Large intestine (tissue), 3 donors: ENCODE measurements at regions not wholly inside any gene's neighbourhood (a gene's known extent, or its start where the extent isn't known, plus 50 kb on each side); places are given as distances from the start of the nearest gene placed in this dataset.
A peak's percentile ranks its signal among the peaks of the same experiment; 100 is the strongest.

ENCODE experiments used
- DNase-seq, 2 donors: peaks; one replicate each; pipeline versions ENCODE4 v3.0.0 to v3.0.0-alpha.2; 2013
- H3K27ac ChIP-seq: one replicate; pipeline ENCODE4 v1.5.1; 2013; ENCODE audit warnings: low read length
- H3K27me3 ChIP-seq: 2 replicates; pipeline ENCODE4 v1.6.1; 2013; ENCODE audit warnings: low read length; ENCODE audit not compliant: control insufficient read depth, insufficient read depth
- H3K36me3 ChIP-seq: 2 replicates; pipeline ENCODE4 v1.6.1; 2013; ENCODE audit warnings: low read length; ENCODE audit not compliant: control insufficient read depth, insufficient read depth
- H3K4me1 ChIP-seq: one replicate; pipeline ENCODE4 v1.6.1; 2013; ENCODE audit warnings: low read length; ENCODE audit not compliant: control insufficient read depth, insufficient read depth
- H3K4me3 ChIP-seq: one replicate; pipeline ENCODE4 v1.5.1; 2013; ENCODE audit warnings: low read length
- H3K9me3 ChIP-seq: one replicate; pipeline ENCODE4 v1.6.1; 2013; ENCODE audit warnings: mild to moderate bottlenecking, low read depth, low read length, moderate library complexity; ENCODE audit not compliant: control insufficient read depth
- WGBS: methylation state at CpG from one replicate; pipeline ENCODE4 v1.1.5; 2013; ENCODE audit warnings: low lambda C conversion rate; ENCODE audit not compliant: insufficient coverage; 5-methylcytosine and 5-hydroxymethylcytosine counted together

DNA sequence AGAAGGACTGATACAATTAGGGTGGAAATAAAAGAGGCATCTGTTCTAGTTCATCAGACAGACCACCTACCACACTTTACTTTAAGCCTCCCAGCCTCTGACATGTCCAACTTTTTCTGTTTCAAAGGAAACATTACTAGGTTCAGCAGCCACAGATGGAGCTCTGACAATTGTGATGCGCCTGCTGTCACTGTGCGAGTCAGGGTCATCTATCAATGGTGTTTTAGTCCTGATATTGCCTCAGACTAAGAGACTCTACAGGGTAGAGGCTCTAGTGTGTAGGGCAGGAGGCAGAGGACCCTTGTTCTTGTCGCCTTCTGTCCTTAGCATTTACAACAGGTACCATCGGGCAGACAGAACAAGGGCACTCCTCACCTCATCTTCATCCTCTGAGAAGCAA lies 685.0 kb upstream of the SGCG start:
- Histone ChIP-seq H3K27me3 (no peaks in the 10 kb centered on the region), H3K27ac (no peak overlapping the region), H3K4me1 (no peaks in the 10 kb centered on the region), H3K4me3 (no peak overlapping the region), H3K9me3 (no peaks in the 10 kb centered on the region), H3K36me3 (no peaks in the 10 kb centered on the region)
- WGBS = no CpG with 5 or more reads among the region's 4 CpGs
- DNase-seq = no peak

DNA sequence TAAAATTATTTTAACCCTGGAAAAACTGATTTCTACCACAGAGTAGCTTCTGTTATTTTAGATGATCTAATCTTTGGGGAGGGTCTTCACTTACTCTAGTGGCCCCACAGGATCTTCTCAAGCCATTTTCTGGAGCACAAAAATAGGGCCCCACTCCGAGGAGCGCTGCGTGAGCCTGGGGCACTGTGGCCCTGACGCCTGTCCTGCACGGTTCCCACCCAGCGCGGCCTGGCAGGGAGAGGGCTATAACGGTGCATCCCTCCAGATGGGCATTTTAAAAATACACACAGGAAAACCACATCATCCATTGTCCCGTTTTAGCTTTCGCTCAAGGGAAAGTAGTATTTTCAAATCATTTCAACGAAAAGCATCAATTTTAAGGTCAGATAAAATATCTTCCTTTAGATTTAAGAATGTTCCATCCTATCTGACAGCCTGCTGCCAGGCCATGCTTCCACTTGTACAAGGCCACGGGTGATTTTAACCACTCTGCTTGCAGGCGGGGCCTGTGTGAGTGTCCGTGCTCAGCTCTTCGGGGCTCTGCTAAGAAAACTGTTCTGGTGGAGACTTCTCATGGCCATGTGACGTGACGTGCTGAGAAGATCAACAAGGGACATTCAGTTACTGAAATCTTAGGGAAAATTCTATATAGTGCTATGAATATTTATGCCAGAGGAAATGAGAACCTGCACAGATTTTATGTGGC lies 683.8 kb upstream of the SGCG start:
- H3K9me3 ChIP-seq = no peaks in the 10 kb centered on the region
- no peaks in the 10 kb centered on the region for H3K36me3 ChIP-seq
- 100% methylated on average over 4 of the region's 17 CpGs for WGBS
- no peak overlapping the region for H3K27ac ChIP-seq
- no peak overlapping the region for H3K4me3 ChIP-seq
- no peaks in the 10 kb centered on the region for H3K27me3 ChIP-seq
- no peaks in the 10 kb centered on the region for H3K4me1 ChIP-seq
- no peak for DNase-seq

DNA sequence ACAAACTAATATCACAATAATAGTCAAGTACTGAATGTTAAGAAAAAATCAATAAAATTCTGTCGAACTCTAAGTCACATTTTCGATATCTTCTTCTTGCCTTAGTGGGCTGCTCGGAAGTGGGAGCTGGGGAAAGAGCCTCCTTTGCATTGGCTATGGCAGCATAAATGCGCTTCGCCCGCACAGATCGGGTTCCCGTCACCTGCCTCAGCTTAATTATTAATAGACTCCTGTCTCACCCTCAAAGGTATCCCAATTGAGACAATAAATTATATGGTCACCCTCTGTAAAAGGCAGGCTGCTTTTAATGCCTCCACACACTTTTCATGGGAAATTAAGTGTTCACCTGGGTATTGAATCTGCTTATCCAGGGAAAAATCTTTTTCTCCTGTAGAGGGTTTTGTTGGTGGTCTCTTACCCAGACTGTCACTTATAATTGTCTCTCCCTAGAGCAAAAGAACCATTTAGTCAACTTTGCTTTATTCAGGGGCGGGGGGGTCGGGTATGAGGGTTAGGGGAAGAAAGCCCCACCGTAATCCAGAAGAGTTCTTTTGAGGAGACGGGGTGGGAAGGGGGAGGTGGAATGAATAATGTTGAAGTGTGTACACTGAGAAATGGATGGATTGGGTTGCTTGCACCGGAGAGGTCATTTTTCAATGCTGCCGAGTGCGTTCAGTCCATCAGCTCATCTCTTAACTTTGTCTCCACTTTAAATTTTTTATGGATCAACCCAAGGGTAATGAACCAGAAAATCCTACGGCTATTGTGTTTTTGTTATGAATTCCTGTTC lies 682.6 kb upstream of the SGCG start:
- DNase-seq = peak; percentile 29 to 63
- Histone ChIP-seq H3K4me1 (no peaks in the 10 kb centered on the region), H3K36me3 (no peaks in the 10 kb centered on the region), H3K27ac (no peak overlapping the region), H3K9me3 (no peaks in the 10 kb centered on the region), H3K27me3 (no peaks in the 10 kb centered on the region), H3K4me3 (no peak overlapping the region)
- WGBS = 68% methylated on average over 3 of the region's 16 CpGs

DNA sequence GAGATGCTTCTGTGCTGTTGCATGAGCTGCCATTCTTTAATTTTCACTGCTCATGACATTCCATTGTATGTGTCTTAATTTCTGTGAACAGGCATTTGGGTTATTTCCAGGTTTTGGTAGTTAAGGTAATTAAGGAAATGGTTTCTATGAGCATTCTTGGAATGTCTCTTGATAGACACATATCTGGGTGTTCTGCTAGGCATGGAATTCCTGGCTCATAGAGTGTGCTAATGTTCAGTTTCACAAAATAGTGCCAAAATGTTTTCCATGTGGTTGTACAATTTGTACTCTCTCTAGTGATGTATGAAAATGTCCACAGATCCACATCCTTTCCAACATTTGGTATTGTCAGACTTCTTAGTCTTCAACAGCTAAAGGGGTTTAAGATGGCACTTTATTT lies 680.9 kb upstream of the SGCG start:
- no peaks in the 10 kb centered on the region for H3K4me1 ChIP-seq
- H3K36me3 ChIP-seq = no peaks in the 10 kb centered on the region
- no peaks in the 10 kb centered on the region for H3K9me3 ChIP-seq
- no peak overlapping the region for H3K27ac ChIP-seq
- H3K4me3 ChIP-seq = no peak overlapping the region
- H3K27me3 ChIP-seq = no peaks in the 10 kb centered on the region
- no peak for DNase-seq

DNA sequence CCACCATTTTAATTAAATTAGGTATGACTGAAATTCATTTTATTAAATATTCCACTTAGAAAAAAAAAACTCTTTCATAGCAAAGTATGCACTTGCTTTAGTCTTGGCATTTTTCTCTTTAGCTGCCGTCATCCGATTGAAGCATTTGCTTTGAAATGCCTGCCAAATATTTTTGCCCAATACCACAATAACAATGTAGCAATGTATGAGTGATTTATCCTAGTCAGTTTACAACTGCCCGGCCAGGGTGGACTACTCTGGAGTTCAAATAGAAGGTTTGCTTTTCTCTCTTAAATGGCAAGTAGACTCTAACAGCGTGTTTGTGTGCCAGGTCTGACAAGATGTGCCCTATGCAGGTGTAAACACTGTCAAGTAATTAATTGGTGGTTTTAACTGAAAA lies 675.3 kb upstream of the SGCG start:
- no CpG with 5 or more reads among the region's 4 CpGs for WGBS
- Histone ChIP-seq H3K4me1 (no peaks in the 10 kb centered on the region), H3K4me3 (no peak overlapping the region), H3K36me3 (no peaks in the 10 kb centered on the region), H3K27me3 (no peaks in the 10 kb centered on the region), H3K9me3 (no peaks in the 10 kb centered on the region), H3K27ac (no peak overlapping the region)
- DNase-seq = no peak

GRCh38 chr13:22506096-22506691 lies 674.6 kb upstream of the SGCG start:
- Histone ChIP-seq H3K9me3 (no peaks in the 10 kb centered on the region), H3K36me3 (no peaks in the 10 kb centered on the region), H3K4me1 (no peaks in the 10 kb centered on the region), H3K4me3 (no peak overlapping the region), H3K27me3 (no peaks in the 10 kb centered on the region), H3K27ac (no peak overlapping the region)
- peak in 1 of 2 donors; percentile 14 for DNase-seq
- 94% methylated on average over 2 of the region's 8 CpGs for WGBS

GRCh38 chr13:22517544-22517943 lies 663.2 kb upstream of the SGCG start:
- no CpG with 5 or more reads among the region's 3 CpGs for WGBS
- no peaks in the 10 kb centered on the region for H3K4me1 ChIP-seq
- H3K4me3 ChIP-seq = no peak overlapping the region
- H3K27ac ChIP-seq = no peak overlapping the region
- H3K27me3 ChIP-seq = no peaks in the 10 kb centered on the region
- H3K9me3 ChIP-seq = no peaks in the 10 kb centered on the region
- H3K36me3 ChIP-seq = no peaks in the 10 kb centered on the region
- peak in 1 of 2 donors; percentile 14 for DNase-seq

GRCh38 chr13:22536851-22537250 lies 643.9 kb upstream of the SGCG start:
- H3K27ac ChIP-seq = no peak overlapping the region
- H3K4me1 ChIP-seq = no peaks in the 10 kb centered on the region
- H3K27me3 ChIP-seq = no peaks in the 10 kb centered on the region
- no peaks in the 10 kb centered on the region for H3K9me3 ChIP-seq
- DNase-seq = no peak
- no peak overlapping the region for H3K4me3 ChIP-seq
- no peaks in the 10 kb centered on the region for H3K36me3 ChIP-seq
- WGBS = 95% methylated on average over 4 of the region's 4 CpGs

DNA sequence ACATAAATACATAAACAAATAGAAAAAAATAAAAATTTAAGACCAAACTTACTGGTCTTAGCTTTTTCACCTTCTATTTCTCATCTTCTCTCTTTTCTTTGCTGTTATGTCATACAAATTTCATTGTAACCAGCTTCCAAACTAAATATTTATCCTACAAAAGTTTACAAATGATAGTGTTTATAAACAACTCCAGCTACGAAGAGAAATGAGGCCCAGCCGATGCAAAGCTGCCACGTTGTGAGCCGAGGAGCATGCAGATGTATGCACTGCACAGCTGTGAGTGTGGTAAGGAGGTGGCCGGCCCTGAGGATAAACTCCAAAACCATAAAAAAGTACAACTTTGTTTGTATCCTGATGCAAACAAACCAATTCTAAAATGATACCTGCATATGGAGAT lies 642.4 kb upstream of the SGCG start:
- WGBS = 80% methylated on average over 1 of the region's 5 CpGs
- Histone ChIP-seq H3K36me3 (no peaks in the 10 kb centered on the region), H3K4me3 (no peak overlapping the region), H3K27me3 (no peaks in the 10 kb centered on the region), H3K27ac (no peak overlapping the region), H3K4me1 (no peaks in the 10 kb centered on the region), H3K9me3 (no peaks in the 10 kb centered on the region)
- DNase-seq = no peak

GRCh38 chr13:22549126-22549525 lies 631.7 kb upstream of the SGCG start:
- no peaks in the 10 kb centered on the region for H3K9me3 ChIP-seq
- H3K27ac ChIP-seq = no peak overlapping the region
- no peak overlapping the region for H3K4me3 ChIP-seq
- H3K4me1 ChIP-seq = no peaks in the 10 kb centered on the region
- 100% methylated on average over 1 of the region's 2 CpGs for WGBS
- DNase-seq = no peak
- H3K27me3 ChIP-seq = no peaks in the 10 kb centered on the region
- H3K36me3 ChIP-seq = no peaks in the 10 kb centered on the region
